Panc1 (cell line): ENCODE measurements at regions not wholly inside any gene's neighbourhood (a gene's known extent, or its start where the extent isn't known, plus 50 kb on each side); places are given as distances from the start of the nearest gene placed in this dataset.

Experiments
- ATAC-seq: fragments of 200-7000 bp; cut with Tn5 transposase; 2 replicates; pipeline ENCODE4 v1.9.1; 2020; ENCODE audit warnings: mild to moderate bottlenecking, moderate library complexity
- BruUV-seq: library from RNA; stranded (reverse); fragments of 400-500 nt; replicated peaks from 2 replicates; lab custom pipeline; 2021; lab: Mats Ljungman, UMichigan
- CTCF ChIA-PET: fragments of 300-600 bp; sonication (Branson Sonifier 250); formaldehyde crosslinking; loops from one replicate; lab custom pipeline; 2022; ENCODE audit warnings: antibody characterized with exemption; lab: Charles Lee
- POLR2A ChIA-PET: fragments of 300-600 bp; sonication (Branson Sonifier 250); formaldehyde crosslinking; loops from one replicate; lab custom pipeline; 2022; ENCODE audit warnings: antibody characterized with exemption; lab: Charles Lee
- DNase-seq: peaks from one replicate; pipeline ENCODE4 v3.0.0-alpha.2; 2010; ENCODE audit warnings: low read depth, low spot score
- H3K27ac ChIP-seq: 2 replicates; pipeline ENCODE4 v1.5.1; 2011; ENCODE audit warnings: mild to moderate bottlenecking, low read length, inconsistent platforms
- H3K27me3 ChIP-seq: fragments of 200-500 bp; sonication (Bioruptor generic); 2 replicates; pipeline ENCODE4 v1.6.0; 2014; ENCODE audit warnings: low read length, inconsistent platforms; ENCODE audit not compliant: control insufficient read depth, insufficient read depth
- H3K36me3 ChIP-seq: fragments of 200-500 bp; sonication (Bioruptor generic); 2 replicates; pipeline ENCODE4 v1.5.1; 2014; ENCODE audit warnings: inconsistent platforms, mild to moderate bottlenecking, low read length, moderate library complexity; ENCODE audit not compliant: control insufficient read depth, insufficient read depth
- H3K4me1 ChIP-seq: 2 replicates; pipeline ENCODE4 v1.5.1; 2011; ENCODE audit warnings: inconsistent platforms, mild to moderate bottlenecking, low read length, moderate library complexity; ENCODE audit not compliant: control insufficient read depth, insufficient read depth
- H3K4me3 ChIP-seq, 2 experiments: 2 replicates each; pipeline ENCODE4 v1.5.1; 2011 to 2012; ENCODE audit warnings: low read depth in 2 of 2, low read length in 2 of 2, mild to moderate bottlenecking in 2 of 2, inconsistent platforms in 1 of 2, moderate library complexity in 1 of 2
- H3K9me3 ChIP-seq: fragments of 200-500 bp; sonication (Bioruptor generic); 2 replicates; pipeline ENCODE4 v1.5.1; 2014; ENCODE audit warnings: low read depth, mild to moderate bottlenecking, inconsistent platforms, low read length, moderate library complexity; ENCODE audit not compliant: control insufficient read depth, insufficient read depth
- CTCF ChIP-seq: fragments of 450-650 bp; IDR thresholded peaks from 2 replicates; pipeline ENCODE4 v1.5.1; 2017; ENCODE audit warnings: mild to moderate bottlenecking
- POLR2AphosphoS5 ChIP-seq: IDR thresholded peaks from 2 replicates; pipeline ENCODE4 v1.6.1; 2012; ENCODE audit warnings: mild to moderate bottlenecking, low read depth, low read length, moderate library complexity
- REST ChIP-seq, 2 experiments: IDR thresholded peaks; 2 replicates each; pipeline ENCODE4 v1.6.1; 2011 to 2012; ENCODE audit warnings: low read depth in 2 of 2, control low read depth in 1 of 2, low read length in 1 of 2, mild to moderate bottlenecking in 1 of 2, moderate library complexity in 1 of 2; ENCODE audit not compliant: insufficient read depth in 1 of 2
- SIN3A ChIP-seq: IDR thresholded peaks from 2 replicates; pipeline ENCODE4 v1.6.1; 2012; ENCODE audit warnings: low read depth, mild to moderate bottlenecking, low read length, moderate library complexity, borderline replicate concordance; ENCODE audit not compliant: insufficient read depth
- TCF7L2 ChIP-seq: IDR thresholded peaks from 2 replicates; pipeline ENCODE4 v1.6.1; 2011; ENCODE audit warnings: mild to moderate bottlenecking, low read depth, low read length, inconsistent platforms
- in situ Hi-C: cut with HindIII; loops from 2 replicates; pipeline ENCODE4 v1.10.0; 2016; ENCODE audit warnings: low sequenced_read_pairs, low pct_unique_long_range_greater_than_20kb
- intact Hi-C: fragments of 100-400 bp; cut with micrococcal nuclease; formaldehyde crosslinking; loops from one replicate; pipeline ENCODE4 v1.10.0; 2022; ENCODE audit not compliant: unreplicated experiment

GRCh38 chr14:76576047-76576741, 185.1 kb upstream of the VASH1 start:
- Histone ChIP-seq H3K36me3 (no peaks in the 10 kb centered on the region), H3K9me3 (no peaks in the 10 kb centered on the region), H3K27me3 (no peaks in the 10 kb centered on the region; the same call in 1 of the 2 replicates), H3K4me3 (no peak overlapping the region), H3K4me1 (no peaks in the 10 kb centered on the region), H3K27ac (no peak overlapping the region)
- CTCF ChIA-PET, result interaction anchor here (0.5 kb wide), 1 partner anchor 1281 kb away, joined by 5 read pairs; no protein-coding TSS in a partner anchor
- BruUV-seq, result no TSS peak
- POLR2A ChIA-PET, result no interaction called here
- no peak for DNase-seq
- in situ Hi-C loops (no loop called here), intact Hi-C loops (no loop called here)
- no peak for TF ChIP-seq POLR2AphosphoS5
- TF ChIP-seq SIN3A, result no peak
- ATAC-seq, result no peak

GRCh38 chr14:76577090-76577489, 184.2 kb upstream of the VASH1 start:
- POLR2A ChIA-PET, result no interaction called here
- no peaks in the 10 kb centered on the region for H3K4me1 ChIP-seq
- in situ Hi-C loops, result no loop called here
- no peak overlapping the region for H3K4me3 ChIP-seq
- no TSS peak for BruUV-seq
- no peak overlapping the region for H3K27ac ChIP-seq
- H3K36me3 ChIP-seq, result no peaks in the 10 kb centered on the region
- H3K9me3 ChIP-seq, result no peaks in the 10 kb centered on the region
- ATAC-seq, result no peak
- intact Hi-C loops, result no loop called here
- H3K27me3 ChIP-seq, result no peaks in the 10 kb centered on the region; the same call in 1 of the 2 replicates
- no peak for DNase-seq
- CTCF ChIA-PET, result no interaction called here
- TF ChIP-seq TCF7L2 (no peak), POLR2AphosphoS5 (no peak), REST (IDR thresholded peaks at IDR 0.05; ENCODE audit: insufficient read depth in 1 of 2, low read depth in 2 of 2, low read length in 1 of 2) (no peak), CTCF (no peak), SIN3A (no peak)

GRCh38 chr14:76577837-76578236, 183.4 kb upstream of the VASH1 start:
- Histone ChIP-seq H3K27ac (no peak overlapping the region), H3K9me3 (no peaks in the 10 kb centered on the region), H3K27me3 (no peaks in the 10 kb centered on the region; the same call in 1 of the 2 replicates), H3K4me3 (no peak overlapping the region), H3K4me1 (no peaks in the 10 kb centered on the region), H3K36me3 (no peaks in the 10 kb centered on the region)
- no TSS peak for BruUV-seq
- TF ChIP-seq REST (IDR thresholded peaks at IDR 0.05; ENCODE audit: insufficient read depth in 1 of 2, low read depth in 2 of 2, low read length in 1 of 2) (no peak), TCF7L2 (no peak), CTCF (no peak), SIN3A (no peak), POLR2AphosphoS5 (no peak)
- in situ Hi-C loops, result no loop called here
- ChIA-PET POLR2A (no interaction called here), CTCF (no interaction called here)
- DNase-seq (no peak), ATAC-seq (no peak)
- intact Hi-C loops, result no loop called here
